ENCODE measurements at regions not wholly inside any gene's neighbourhood (a gene's known extent, or its start where the extent isn't known, plus 50 kb on each side); places are given as distances from the start of the nearest gene placed in this dataset.

GRCh38 chr5:166992874-166993722 lies 1298.3 kb upstream of the WWC1 start:
- H3K27ac ChIP-seq (ENCODE audit: low read depth) = peak overlapping the region; percentile 80
- no peaks in the 10 kb centered on the region for H3K36me3 ChIP-seq (ENCODE audit: insufficient read depth)
- DNase-seq (ENCODE audit: extremely low spot score) = no peak
- H3K4me3 ChIP-seq (ENCODE audit: low read depth, low read length) = peak overlapping the region; percentile 26
- no peaks in the 10 kb centered on the region for H3K4me1 ChIP-seq (ENCODE audit: insufficient read depth)
- WGBS = 46% methylated on average over 11 of the region's 11 CpGs

DNA sequence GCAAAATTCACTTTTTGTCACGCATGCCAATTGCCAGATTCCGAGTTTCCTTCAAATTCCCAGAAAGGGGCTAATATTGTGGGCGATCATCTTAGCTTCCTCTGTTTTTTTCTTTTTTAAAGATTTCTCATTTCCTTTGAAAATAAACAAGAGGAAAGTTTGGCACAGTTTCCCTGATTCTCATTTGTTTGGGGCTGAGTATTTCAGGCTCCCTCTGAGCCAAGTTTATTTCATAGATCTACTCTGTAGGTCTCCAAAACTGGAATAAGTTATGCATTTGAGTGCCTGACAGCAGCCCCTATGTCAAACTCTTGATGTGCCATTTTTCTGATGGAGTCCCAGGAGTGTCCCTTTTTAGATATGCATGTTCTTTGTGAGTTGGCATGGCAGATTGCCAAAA lies 1297.2 kb upstream of the WWC1 start:
- Histone ChIP-seq H3K4me3 (ENCODE audit: low read depth, low read length) (peak overlapping the region; percentile 25), H3K27ac (ENCODE audit: low read depth) (no peak overlapping the region)
- 44% methylated on average over 3 of the region's 3 CpGs for WGBS

GRCh38 chr5:167001246-167001645 lies 1290.2 kb upstream of the WWC1 start:
- Histone ChIP-seq H3K4me1 (ENCODE audit: insufficient read depth) (no peaks in the 10 kb centered on the region), H3K36me3 (ENCODE audit: insufficient read depth) (no peaks in the 10 kb centered on the region), H3K4me3 (ENCODE audit: low read depth, low read length) (no peak overlapping the region), H3K27ac (ENCODE audit: low read depth) (no peak overlapping the region)
- DNase-seq (ENCODE audit: extremely low spot score) = no peak
- 70% methylated on average over 3 of the region's 3 CpGs for WGBS

More for the DNA sequence above, 1297.2 kb upstream of the WWC1 start:
- Histone ChIP-seq H3K4me1 (ENCODE audit: insufficient read depth) (no peaks in the 10 kb centered on the region), H3K36me3 (ENCODE audit: insufficient read depth) (no peaks in the 10 kb centered on the region)
- DNase-seq (ENCODE audit: extremely low spot score) = no peak

DNA sequence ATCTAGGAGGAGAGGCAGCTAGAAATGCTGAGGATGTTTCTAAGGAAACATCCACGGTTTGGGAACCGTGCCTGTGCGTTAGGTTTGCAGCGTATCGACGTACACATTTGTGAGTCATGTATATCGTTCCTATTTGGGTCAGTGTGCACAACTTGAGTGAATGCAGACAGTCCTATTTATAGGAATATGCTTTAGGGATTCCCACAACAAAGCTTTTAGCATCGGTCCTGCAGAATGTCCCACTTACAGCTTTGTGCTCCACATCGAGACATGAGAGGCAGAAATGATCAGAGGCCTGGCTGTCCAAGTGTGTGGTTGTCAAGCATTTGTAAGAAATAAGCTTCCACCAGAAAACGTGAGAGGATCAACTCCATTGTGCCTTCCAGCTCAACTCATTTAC lies 1282.7 kb upstream of the WWC1 start:
- Histone ChIP-seq H3K27ac (ENCODE audit: low read depth) (no peak overlapping the region), H3K4me1 (ENCODE audit: insufficient read depth) (no peaks in the 10 kb centered on the region), H3K36me3 (ENCODE audit: insufficient read depth) (no peaks in the 10 kb centered on the region), H3K4me3 (ENCODE audit: low read depth, low read length) (no peak overlapping the region)
- DNase-seq (ENCODE audit: extremely low spot score) = no peak
- WGBS = 48% methylated on average over 10 of the region's 10 CpGs

DNA sequence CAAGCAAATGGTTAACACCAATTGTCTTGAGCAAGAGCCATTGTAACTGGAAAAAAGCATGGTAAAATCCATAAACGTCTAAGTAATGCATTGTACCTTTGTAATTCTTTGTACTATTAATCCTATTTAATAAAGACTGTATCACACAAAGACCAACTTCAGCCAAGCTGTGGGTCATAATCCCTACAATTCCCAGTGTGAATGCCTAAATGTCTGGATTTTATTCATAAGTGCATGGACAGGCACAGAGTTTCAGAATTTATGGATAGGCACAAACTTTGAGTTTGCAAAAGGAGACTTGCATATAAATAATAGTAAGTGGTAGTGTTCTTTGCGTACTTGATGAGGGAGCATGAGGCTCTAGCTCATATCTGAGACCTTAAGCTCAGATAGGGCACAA lies 1280.2 kb upstream of the WWC1 start:
- H3K36me3 ChIP-seq (ENCODE audit: insufficient read depth) = no peaks in the 10 kb centered on the region
- no peak overlapping the region for H3K4me3 ChIP-seq (ENCODE audit: low read depth, low read length)
- no peak overlapping the region for H3K27ac ChIP-seq (ENCODE audit: low read depth)
- no peaks in the 10 kb centered on the region for H3K4me1 ChIP-seq (ENCODE audit: insufficient read depth)
- 74% methylated on average over 2 of the region's 2 CpGs for WGBS
- DNase-seq (ENCODE audit: extremely low spot score) = no peak

DNA sequence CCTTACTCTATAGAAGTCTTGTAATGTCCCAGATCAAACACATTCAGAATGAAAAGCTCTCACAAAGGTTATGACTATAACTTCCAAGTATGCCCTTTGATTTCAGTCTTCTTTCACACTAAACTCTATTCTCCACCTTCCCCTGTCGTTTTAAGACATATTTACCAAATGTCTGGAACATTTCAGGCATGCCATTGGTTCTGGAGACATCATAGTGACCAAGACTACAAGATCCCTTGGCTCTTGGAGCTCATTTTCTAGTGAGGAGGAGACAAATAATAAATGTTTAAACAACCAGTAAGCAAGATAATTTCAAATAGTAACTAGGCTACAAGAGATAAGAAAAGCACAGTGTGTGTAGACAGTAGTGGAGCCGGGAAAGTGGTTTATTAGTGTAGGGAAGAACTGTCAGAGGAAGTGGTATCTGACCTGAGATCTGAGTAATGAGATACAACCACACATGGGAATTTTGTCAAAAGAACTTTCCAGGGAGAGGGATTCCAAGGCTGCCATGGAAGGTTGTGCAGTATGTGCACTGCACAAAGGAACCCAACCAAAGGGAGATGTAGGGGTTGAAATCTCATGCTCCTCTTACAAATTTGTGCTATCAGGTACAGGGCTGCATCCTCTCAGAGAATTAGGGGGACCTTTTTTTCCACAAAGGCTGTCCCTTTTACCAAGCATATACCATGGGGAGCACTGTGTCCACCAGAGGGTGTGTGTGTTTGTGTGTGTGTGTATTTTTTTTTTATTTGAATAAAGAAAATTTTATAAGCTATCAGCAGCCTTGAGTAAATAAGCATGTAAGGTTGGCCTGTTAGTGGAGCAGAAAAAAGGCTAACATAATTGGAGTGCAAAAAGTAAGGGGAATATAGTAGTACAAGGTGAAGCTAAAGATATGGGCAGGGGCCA lies 1279.1 kb upstream of the WWC1 start:
- H3K4me3 ChIP-seq (ENCODE audit: low read depth, low read length) = no peak overlapping the region
- no peaks in the 10 kb centered on the region for H3K36me3 ChIP-seq (ENCODE audit: insufficient read depth)
- DNase-seq (ENCODE audit: extremely low spot score) = no peak
- no peak overlapping the region for H3K27ac ChIP-seq (ENCODE audit: low read depth)
- WGBS = 29% methylated on average over 2 of the region's 2 CpGs
- no peaks in the 10 kb centered on the region for H3K4me1 ChIP-seq (ENCODE audit: insufficient read depth)

DNA sequence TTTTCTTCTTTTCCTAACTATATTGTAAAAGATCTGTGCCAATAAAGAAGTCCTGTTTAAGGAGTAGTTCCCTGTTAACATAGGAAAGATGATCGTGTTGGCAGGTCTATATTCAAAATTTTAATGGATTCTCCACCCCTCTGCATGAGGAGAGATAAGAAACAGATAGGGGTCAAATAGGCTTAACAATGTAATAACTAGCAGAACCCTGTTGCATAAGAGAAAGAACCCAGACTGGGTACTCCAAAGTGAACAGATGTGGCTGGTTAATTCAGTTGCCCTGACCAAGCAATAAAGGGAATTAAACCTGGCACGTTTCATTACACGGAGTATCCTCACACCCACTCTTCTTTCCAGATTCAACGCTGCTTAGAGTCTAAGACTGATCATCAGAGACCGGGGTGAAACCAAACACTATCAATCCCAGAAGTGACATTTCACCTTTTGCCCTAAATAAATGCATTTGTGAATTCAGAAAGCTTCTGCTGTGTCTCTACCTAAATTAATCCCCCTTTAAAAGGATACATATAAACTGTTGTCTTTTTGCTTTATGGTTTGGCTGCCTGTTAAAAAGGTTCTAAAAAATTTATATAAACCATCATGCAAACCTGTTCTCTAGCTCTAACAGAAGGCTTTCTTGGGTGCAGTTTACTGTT lies 1276.9 kb upstream of the WWC1 start:
- H3K4me1 ChIP-seq (ENCODE audit: insufficient read depth) = no peaks in the 10 kb centered on the region
- no peak for DNase-seq (ENCODE audit: extremely low spot score)
- WGBS = 23% methylated on average over 5 of the region's 5 CpGs
- H3K36me3 ChIP-seq (ENCODE audit: insufficient read depth) = no peaks in the 10 kb centered on the region
- no peak overlapping the region for H3K4me3 ChIP-seq (ENCODE audit: low read depth, low read length)
- no peak overlapping the region for H3K27ac ChIP-seq (ENCODE audit: low read depth)

- Histone ChIP-seq H3K4me3 (ENCODE audit: low read depth, low read length) (no peak overlapping the region), H3K27ac (ENCODE audit: low read depth) (no peak overlapping the region), H3K4me1 (ENCODE audit: insufficient read depth) (no peaks in the 10 kb centered on the region), H3K36me3 (ENCODE audit: insufficient read depth) (no peaks in the 10 kb centered on the region)
- WGBS = 74% methylated on average over 1 of the region's 1 CpG
- no peak for DNase-seq (ENCODE audit: extremely low spot score)
Observed at GRCh38 chr5:167020418-167020817, 1271.0 kb upstream of the WWC1 start.

DNA sequence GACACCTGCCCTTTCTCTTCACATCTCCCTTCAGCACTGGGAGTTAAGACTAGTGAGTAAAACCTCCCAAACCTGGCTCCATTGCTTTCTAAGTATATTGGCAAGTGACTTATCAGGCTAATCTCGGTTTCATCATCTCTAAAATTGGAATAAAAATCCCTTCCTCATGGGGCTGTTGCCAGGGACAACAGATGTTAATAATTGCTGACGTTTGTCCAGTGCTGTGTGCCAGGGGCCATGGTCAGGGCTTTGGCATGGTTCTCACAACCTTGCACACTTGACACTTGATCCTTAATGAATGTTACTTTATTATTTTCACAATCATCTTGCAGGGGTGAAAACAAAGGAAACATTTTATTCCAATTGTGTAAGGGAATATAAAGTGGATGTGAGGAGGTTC lies 1262.0 kb upstream of the WWC1 start:
- H3K4me3 ChIP-seq (ENCODE audit: low read depth, low read length) = no peak overlapping the region
- no peak for DNase-seq (ENCODE audit: extremely low spot score)
- no peak overlapping the region for H3K27ac ChIP-seq (ENCODE audit: low read depth)
- H3K36me3 ChIP-seq (ENCODE audit: insufficient read depth) = no peaks in the 10 kb centered on the region
- 15% methylated on average over 2 of the region's 2 CpGs for WGBS
- no peaks in the 10 kb centered on the region for H3K4me1 ChIP-seq (ENCODE audit: insufficient read depth)

DNA sequence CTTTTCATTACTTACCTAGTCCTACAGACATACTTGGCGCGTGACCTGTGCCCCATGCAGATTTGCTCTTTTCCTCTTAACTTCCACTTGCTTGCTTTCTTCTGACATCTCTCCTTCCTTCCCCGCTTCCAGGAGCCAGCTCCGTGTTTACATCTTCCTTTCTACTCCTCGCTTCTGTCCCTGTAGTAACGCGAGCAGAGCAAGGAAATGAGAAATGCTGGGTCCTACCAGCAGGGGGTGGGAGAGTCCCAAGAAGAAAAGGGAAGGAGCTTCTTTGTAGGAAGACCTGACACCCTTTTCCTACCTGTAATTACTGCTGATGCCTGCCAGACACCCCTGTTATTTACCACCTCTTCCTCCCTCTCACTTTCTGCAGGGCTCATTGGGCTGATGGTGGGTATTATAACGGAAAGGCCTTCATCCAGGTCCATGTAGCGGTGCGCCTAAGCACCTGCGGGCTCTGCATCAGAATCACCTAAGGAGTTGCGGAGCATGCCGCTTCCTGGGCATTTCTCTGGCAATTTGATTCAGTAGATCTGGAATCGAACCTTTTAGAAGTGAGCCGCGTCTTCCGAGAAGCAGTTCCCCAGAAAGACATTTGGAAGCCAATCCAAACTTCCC lies 1260.8 kb upstream of the WWC1 start:
- Histone ChIP-seq H3K4me3 (ENCODE audit: low read depth, low read length) (no peak overlapping the region), H3K36me3 (ENCODE audit: insufficient read depth) (no peaks in the 10 kb centered on the region), H3K27ac (ENCODE audit: low read depth) (no peak overlapping the region), H3K4me1 (ENCODE audit: insufficient read depth) (no peaks in the 10 kb centered on the region)
- 89% methylated on average over 17 of the region's 17 CpGs for WGBS
- DNase-seq (ENCODE audit: extremely low spot score) = no peak

DNA sequence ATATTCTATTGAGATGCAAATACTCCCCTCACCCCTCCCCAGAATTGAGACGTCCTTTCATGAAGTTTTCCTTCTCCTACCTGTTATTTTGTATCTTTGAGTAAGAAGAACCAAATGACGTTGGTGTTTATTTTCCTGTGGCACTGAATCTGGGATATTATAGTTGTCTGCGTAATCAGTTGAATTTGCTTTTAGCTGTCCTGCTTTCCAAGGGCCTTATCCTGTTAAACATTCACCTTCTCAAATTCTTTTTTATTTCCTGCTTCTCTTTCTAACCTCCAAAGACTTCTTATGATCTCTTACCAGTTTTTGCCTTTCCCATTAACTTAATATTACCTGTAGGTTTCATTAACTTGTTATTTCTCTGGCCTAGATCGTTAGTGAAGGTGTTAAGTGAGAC lies 1254.9 kb upstream of the WWC1 start:
- no peak for DNase-seq (ENCODE audit: extremely low spot score)
- WGBS = 87% methylated on average over 4 of the region's 4 CpGs
- H3K36me3 ChIP-seq (ENCODE audit: insufficient read depth) = no peaks in the 10 kb centered on the region
- H3K4me3 ChIP-seq (ENCODE audit: low read depth, low read length) = no peak overlapping the region
- H3K27ac ChIP-seq (ENCODE audit: low read depth) = no peak overlapping the region
- no peaks in the 10 kb centered on the region for H3K4me1 ChIP-seq (ENCODE audit: insufficient read depth)

DNA sequence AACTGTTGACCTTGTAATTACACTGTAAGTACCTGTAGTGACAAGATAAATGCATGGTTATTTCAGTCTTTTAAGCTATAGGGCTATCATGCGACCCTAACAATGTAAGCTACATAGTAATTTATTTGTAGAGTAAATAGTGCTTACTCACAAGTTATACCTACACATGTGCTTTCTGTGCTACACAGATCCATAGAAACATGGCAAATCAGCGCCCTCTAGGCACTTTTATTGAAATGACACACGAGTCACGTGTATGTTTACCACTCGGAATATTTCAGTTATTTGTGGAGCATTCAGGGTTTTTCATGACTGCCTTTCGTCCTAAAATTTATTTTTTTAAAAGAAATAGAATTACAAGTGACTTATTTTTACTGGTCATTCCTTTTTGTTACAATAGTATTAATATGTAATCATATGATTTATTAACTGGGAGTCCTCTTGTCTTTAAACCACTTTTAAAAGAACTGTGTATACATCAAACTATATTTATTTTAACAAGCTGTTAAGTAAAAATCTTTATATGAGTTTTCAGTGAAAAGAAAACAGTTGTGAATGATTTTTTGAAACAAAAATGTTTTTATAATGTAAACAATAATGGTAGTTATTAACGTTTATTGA lies 1242.3 kb upstream of the WWC1 start:
- Histone ChIP-seq H3K27ac (ENCODE audit: low read depth) (no peak overlapping the region), H3K4me3 (ENCODE audit: low read depth, low read length) (no peak overlapping the region), H3K4me1 (ENCODE audit: insufficient read depth) (no peaks in the 10 kb centered on the region), H3K36me3 (ENCODE audit: insufficient read depth) (no peaks in the 10 kb centered on the region)
- DNase-seq (ENCODE audit: extremely low spot score) = no peak
- 38% methylated on average over 7 of the region's 7 CpGs for WGBS
